ENCODE measurements at regions not wholly inside any gene's neighbourhood (a gene's known extent, or its start where the extent isn't known, plus 50 kb on each side); places are given as distances from the start of the nearest gene placed in this dataset.

- ChIA-PET CTCF (ENCODE audit: low intra/inter-chr PET ratio) (no interaction called here), POLR2A (no interaction called here)
- Histone ChIP-seq H3K4me3 (no peak overlapping the region), H2AFZ (ENCODE audit: low read depth, low read length) (no peak overlapping the region), H3K4me2 (ENCODE audit: insufficient read depth, low read length) (no peak overlapping the region), H3K9me3 (replicated peaks; ENCODE audit: control insufficient read depth, insufficient read depth, low read depth, low read length) (no peaks in the 10 kb centered on the region), H3K79me2 (ENCODE audit: control insufficient read depth, insufficient read depth, low read length) (no peaks in the 10 kb centered on the region), H3K9ac (ENCODE audit: insufficient read depth in 1 of 2, low read depth in 2 of 2, low read length in 2 of 2) (no peak overlapping the region), H3K36me3 (ENCODE audit: control insufficient read depth, insufficient read depth, low read length) (no peaks in the 10 kb centered on the region), H3K4me1 (replicated peaks in 1 of 2; ENCODE audit: control insufficient read depth in 2 of 2, insufficient read depth in 2 of 2, low read length in 2 of 2) (no peaks in the 10 kb centered on the region), H3K9me1 (ENCODE audit: control insufficient read depth, insufficient read depth, low read length) (no peaks in the 10 kb centered on the region), H3K27me3 (ENCODE audit: control insufficient read depth in 2 of 2, insufficient read depth in 2 of 2, low read length in 2 of 2) (peaks cover 0 to 6% of the 10 kb centered on the region in 2 experiments; a peak in 2 of 5 replicates), H4K20me1 (replicated peaks; ENCODE audit: control insufficient read depth, insufficient read depth, low read length) (no peaks in the 10 kb centered on the region), H3K27ac (ENCODE audit: extremely low read depth, low read depth, low read length) (no peak overlapping the region)
- FAIRE-seq (no peak), ATAC-seq (no peak), DNase-seq (ENCODE audit: extremely low read depth in 1 of 4, low spot score in 3 of 4) (no peak)
- in situ Hi-C loops (cut with MboI) = no loop called here
- TF ChIP-seq UBTF (IDR thresholded peaks at IDR 0.05; ENCODE audit: borderline replicate concordance in 1 of 2, low read depth in 2 of 2, low read length in 2 of 2) = no peak
- 0% methylated on average over 2 of the region's 2 CpGs for WGBS (ENCODE audit: insufficient coverage, low coverage, missing lambda C conversion rate)
- intact Hi-C loops (cut with micrococcal nuclease) = no loop called here
- no TSS peak for BruUV-seq (replicated peaks)
Observed at GRCh38 chr3:40637906-40638305, 113.1 kb downstream of the ZNF621 start.

- POLR2A ChIA-PET = no interaction called here
- WGBS (ENCODE audit: insufficient coverage, low coverage, missing lambda C conversion rate) = 0% methylated on average over 1 of the region's 1 CpG
- no peaks in the 10 kb centered on the region for H3K9me3 ChIP-seq (replicated peaks; ENCODE audit: control insufficient read depth, insufficient read depth, low read depth, low read length)
- TF ChIP-seq SMAD1 (IDR thresholded peaks at IDR 0.05; ENCODE audit: low read depth, low read length, partially characterized antibody) = no peak
- TF ChIP-seq RBM34 (IDR thresholded peaks at IDR 0.05; ENCODE audit: borderline replicate concordance, insufficient read depth, low read length) = no peak
- no peak for TF ChIP-seq PHTF2 (CRISPR knock-in tag; IDR thresholded peaks at IDR 0.05)
- no peak for TF ChIP-seq E2F3 (CRISPR knock-in tag; IDR thresholded peaks at IDR 0.05)
- no peak for TF ChIP-seq RHOXF2B (CRISPR knock-in tag; conservative IDR thresholded peaks at IDR 0.05)
- TF ChIP-seq CBFB (CRISPR knock-in tag; IDR thresholded peaks at IDR 0.05) = no peak
- TF ChIP-seq MEIS2 (IDR thresholded peaks at IDR 0.05; ENCODE audit: partially characterized antibody) = no peak
- no peak for TF ChIP-seq MXI1 (IDR thresholded peaks at IDR 0.05; ENCODE audit: low read depth, low read length)
- no peak for TF ChIP-seq ARID2 (IDR thresholded peaks at IDR 0.05)
- TF ChIP-seq ZKSCAN1 (IDR thresholded peaks at IDR 0.05; ENCODE audit: low read depth, low read length) = no peak
- TF ChIP-seq TSHZ1 (CRISPR knock-in tag; IDR thresholded peaks at IDR 0.05) = no peak
- no peak for TF ChIP-seq ELF2 (CRISPR knock-in tag; IDR thresholded peaks at IDR 0.05)
Observed at GRCh38 chr3:40639006-40639405, 114.2 kb downstream of the ZNF621 start.

More at GRCh38 chr3:40639006-40639405, 114.2 kb downstream of the ZNF621 start:
- Histone ChIP-seq H3K9ac (ENCODE audit: insufficient read depth in 1 of 2, low read depth in 2 of 2, low read length in 2 of 2) (no peak overlapping the region), H2AFZ (ENCODE audit: low read depth, low read length) (no peak overlapping the region), H3K79me2 (ENCODE audit: control insufficient read depth, insufficient read depth, low read length) (no peaks in the 10 kb centered on the region), H3K4me3 (no peak overlapping the region), H3K27ac (ENCODE audit: extremely low read depth, low read depth, low read length) (no peak overlapping the region), H3K4me2 (ENCODE audit: insufficient read depth, low read length) (no peak overlapping the region), H3K4me1 (replicated peaks in 1 of 2; ENCODE audit: control insufficient read depth in 2 of 2, insufficient read depth in 2 of 2, low read length in 2 of 2) (no peaks in the 10 kb centered on the region), H3K27me3 (ENCODE audit: control insufficient read depth in 2 of 2, insufficient read depth in 2 of 2, low read length in 2 of 2) (peaks cover 0 to 6% of the 10 kb centered on the region in 2 experiments; a peak in 2 of 5 replicates), H4K20me1 (replicated peaks; ENCODE audit: control insufficient read depth, insufficient read depth, low read length) (no peaks in the 10 kb centered on the region), H3K9me1 (ENCODE audit: control insufficient read depth, insufficient read depth, low read length) (no peaks in the 10 kb centered on the region), H3K36me3 (ENCODE audit: control insufficient read depth, insufficient read depth, low read length) (no peaks in the 10 kb centered on the region)
- CTCF ChIA-PET (ENCODE audit: low intra/inter-chr PET ratio) = no interaction called here
- no peak for FAIRE-seq
- no peak for ATAC-seq
- intact Hi-C loops (cut with micrococcal nuclease) = no loop called here
- in situ Hi-C loops (cut with MboI) = no loop called here
- BruUV-seq (replicated peaks) = no TSS peak
- no peak for DNase-seq (ENCODE audit: extremely low read depth in 1 of 4, low spot score in 3 of 4)
